ENCODE measurements at regions not wholly inside any gene's neighbourhood (a gene's known extent, or its start where the extent isn't known, plus 50 kb on each side); places are given as distances from the start of the nearest gene placed in this dataset.

GRCh38 chr11:39786281-39786680 is 1673.2 kb downstream of the LRRC4C start:
- Histone ChIP-seq H3K4me1 (ENCODE audit: control insufficient read depth, insufficient read depth, low read length) (no peaks in the 10 kb centered on the region), H3K27ac (ENCODE audit: extremely low read depth, low read depth, low read length) (no peak overlapping the region), H3K4me3 (ENCODE audit: low read depth, low read length) (no peak overlapping the region), H3K9me3 (ENCODE audit: control insufficient read depth, insufficient read depth, low read depth, low read length) (no peaks in the 10 kb centered on the region), H3K36me3 (ENCODE audit: control insufficient read depth in 2 of 2, insufficient read depth in 1 of 2, low read length in 2 of 2) (no peaks in the 10 kb centered on the region)
- no peak for TF ChIP-seq ZNF707 (tag by site-specific recombination; IDR thresholded peaks at IDR 0.05)
- no peak for TF ChIP-seq ZNF37A (tag by site-specific recombination; IDR thresholded peaks at IDR 0.05)
- TF ChIP-seq SP2 (tag by site-specific recombination; IDR thresholded peaks at IDR 0.05) = no peak
- no peak for TF ChIP-seq REPIN1 (tag by site-specific recombination; IDR thresholded peaks at IDR 0.05; ENCODE audit: low read depth)
- ChIA-PET CTCF (no interaction called here), POLR2A (no interaction called here)

- Histone ChIP-seq H3K4me3 (ENCODE audit: low read depth, low read length) (no peak overlapping the region), H3K27ac (ENCODE audit: extremely low read depth, low read depth, low read length) (no peak overlapping the region), H3K36me3 (ENCODE audit: control insufficient read depth in 2 of 2, insufficient read depth in 1 of 2, low read length in 2 of 2) (no peaks in the 10 kb centered on the region), H3K4me1 (ENCODE audit: control insufficient read depth, insufficient read depth, low read length) (no peaks in the 10 kb centered on the region), H3K9me3 (ENCODE audit: control insufficient read depth, insufficient read depth, low read depth, low read length) (no peaks in the 10 kb centered on the region)
- POLR2A ChIA-PET = no interaction called here
- TF ChIP-seq ZNF223 (tag by site-specific recombination; IDR thresholded peaks at IDR 0.05) = no peak
- no peak for TF ChIP-seq ZBTB6 (tag by site-specific recombination; IDR thresholded peaks at IDR 0.05)
- TF ChIP-seq ZNF513 (tag by site-specific recombination; IDR thresholded peaks at IDR 0.05) = no peak
- no peak for TF ChIP-seq HOXC10 (CRISPR knock-in tag; IDR thresholded peaks at IDR 0.05)
- no peak for TF ChIP-seq KLF1 (tag by site-specific recombination; IDR thresholded peaks at IDR 0.05)
- TF ChIP-seq ZBTB10 (tag by site-specific recombination; IDR thresholded peaks at IDR 0.05) = no peak
- TF ChIP-seq ZNF24 (tag by site-specific recombination; IDR thresholded peaks at IDR 0.05) = no peak
- CTCF ChIA-PET = no interaction called here
Measured at GRCh38 chr11:39784873-39785272, 1674.6 kb downstream of the LRRC4C start.

GRCh38 chr11:39780131-39780530 is 1679.3 kb downstream of the LRRC4C start:
- Histone ChIP-seq H3K36me3 (ENCODE audit: control insufficient read depth in 2 of 2, insufficient read depth in 1 of 2, low read length in 2 of 2) (no peaks in the 10 kb centered on the region), H3K4me1 (ENCODE audit: control insufficient read depth, insufficient read depth, low read length) (no peaks in the 10 kb centered on the region), H3K9me3 (ENCODE audit: control insufficient read depth, insufficient read depth, low read depth, low read length) (no peaks in the 10 kb centered on the region), H3K4me3 (ENCODE audit: low read depth, low read length) (no peak overlapping the region), H3K27ac (ENCODE audit: extremely low read depth, low read depth, low read length) (no peak overlapping the region)
- ChIA-PET CTCF (no interaction called here), POLR2A (no interaction called here)
- TF ChIP-seq ZNF426 (tag by site-specific recombination; IDR thresholded peaks at IDR 0.05) = no peak
- TF ChIP-seq ZNF394 (tag by site-specific recombination; IDR thresholded peaks at IDR 0.05; ENCODE audit: borderline replicate concordance) = no peak
- no peak for TF ChIP-seq ZNF473 (tag by site-specific recombination; IDR thresholded peaks at IDR 0.05)
- TF ChIP-seq ZNF404 (tag by site-specific recombination; IDR thresholded peaks at IDR 0.05) = no peak
- no peak for TF ChIP-seq ZNF26 (tag by site-specific recombination; IDR thresholded peaks at IDR 0.05)
- no peak for TF ChIP-seq ZNF18 (tag by site-specific recombination; IDR thresholded peaks at IDR 0.05)
- no peak for TF ChIP-seq ZNF664 (tag by site-specific recombination; IDR thresholded peaks at IDR 0.05)
- TF ChIP-seq ZBTB7A (tag by site-specific recombination; IDR thresholded peaks at IDR 0.05; ENCODE audit: low read depth) = no peak
- TF ChIP-seq ZNF280C (tag by site-specific recombination; IDR thresholded peaks at IDR 0.05) = no peak
- no peak for TF ChIP-seq ZNF596 (tag by site-specific recombination; IDR thresholded peaks at IDR 0.05)
- no peak for TF ChIP-seq ZNF560 (tag by site-specific recombination; IDR thresholded peaks at IDR 0.05; ENCODE audit: borderline replicate concordance)

All from HEK293 (cell line).